CD8-positive, alpha-beta memory T cell (primary cell): ENCODE measurements at regions not wholly inside any gene's neighbourhood (a gene's known extent, or its start where the extent isn't known, plus 50 kb on each side); places are given as distances from the start of the nearest gene placed in this dataset.

Experiments
- CTCF ChIA-PET: fragments of 350-600 bp; sonication (Branson Sonifier 250); formaldehyde crosslinking; loops from one replicate; lab custom pipeline; 2021; ENCODE audit warnings: antibody characterized with exemption; lab: Charles Lee
- POLR2A ChIA-PET: fragments of 350-600 bp; sonication (Branson Sonifier 250); formaldehyde crosslinking; loops from one replicate; lab custom pipeline; 2021; ENCODE audit warnings: antibody characterized with exemption; lab: Charles Lee
- DNase-seq, 5 donors: peaks; one replicate each; pipeline versions ENCODE4 v3.0.0 to v3.0.0-alpha.2; 2020 to 2022; ENCODE audit warnings: mixed read lengths in 1 of 5
- H3K27ac ChIP-seq: one replicate; pipeline ENCODE4 v1.7.0; 2013; ENCODE audit warnings: low read depth, mild to moderate bottlenecking, low read length, moderate library complexity
- H3K27me3 ChIP-seq: 2 replicates; pipeline ENCODE4 v1.7.0; 2013; ENCODE audit warnings: low read length, mild to moderate bottlenecking; ENCODE audit not compliant: insufficient read depth, poor library complexity, severe bottlenecking
- H3K36me3 ChIP-seq: 2 replicates; pipeline ENCODE4 v1.7.0; 2013; ENCODE audit warnings: mild to moderate bottlenecking, low read length, moderate library complexity; ENCODE audit not compliant: insufficient read depth
- H3K4me1 ChIP-seq: 2 replicates; pipeline ENCODE4 v1.7.0; 2013; ENCODE audit warnings: mild to moderate bottlenecking, low read length, moderate library complexity; ENCODE audit not compliant: insufficient read depth
- H3K4me3 ChIP-seq: 2 replicates; pipeline ENCODE4 v1.7.0; 2013; ENCODE audit warnings: mild to moderate bottlenecking, low read length
- H3K9me3 ChIP-seq: 2 replicates; pipeline ENCODE4 v1.7.0; 2013; ENCODE audit warnings: mild to moderate bottlenecking, low read length
- H3K27ac Mint-ChIP-seq, 8 donors: one replicate each; pipeline ENCODE4 v1.8.0; 2020 to 2021; ENCODE audit warnings: mixed read lengths in 8 of 8, mild to moderate bottlenecking in 6 of 8, inconsistent platforms in 3 of 8, moderate library complexity in 3 of 8
- H3K27me3 Mint-ChIP-seq, 2 donors: one replicate each; pipeline ENCODE4 v1.8.0; 2020 to 2021; ENCODE audit warnings: mixed read lengths in 2 of 2, mild to moderate bottlenecking in 1 of 2, moderate library complexity in 1 of 2
- H3K36me3 Mint-ChIP-seq, 3 donors: one replicate each; pipeline ENCODE4 v1.8.0; 2020 to 2021; ENCODE audit warnings: mixed read lengths in 3 of 3, inconsistent platforms in 1 of 3, mild to moderate bottlenecking in 1 of 3
- H3K4me1 Mint-ChIP-seq, 3 donors: one replicate each; pipeline ENCODE4 v1.8.0; 2020 to 2021; ENCODE audit warnings: mixed read lengths in 3 of 3, inconsistent platforms in 1 of 3, mild to moderate bottlenecking in 1 of 3
- H3K4me3 Mint-ChIP-seq, 7 donors: one replicate each; pipeline ENCODE4 v1.8.0; 2020 to 2021; ENCODE audit warnings: mixed read lengths in 7 of 7, mild to moderate bottlenecking in 6 of 7, moderate library complexity in 4 of 7, inconsistent platforms in 2 of 7
- H3K9me3 Mint-ChIP-seq, 5 donors: one replicate each; pipeline ENCODE4 v1.8.0; 2020 to 2022; ENCODE audit warnings: mixed read lengths in 5 of 5, mild to moderate bottlenecking in 3 of 5, moderate library complexity in 2 of 5, inconsistent platforms in 1 of 5

- no peak for DNase-seq
- no peaks in the 10 kb centered on the region for H3K27me3 ChIP-seq
- Mint-ChIP-seq H3K4me3 (no peak overlapping the region), H3K9me3 (peaks cover 0 to 2% (median 0%) of the 10 kb centered on the region in 5 donors), H3K27me3 (peaks cover 4 to 20% of the 10 kb centered on the region in 2 donors), H3K36me3 (no peaks in the 10 kb centered on the region), H3K4me1 (no peaks in the 10 kb centered on the region), H3K27ac (no peak overlapping the region)
- H3K27ac ChIP-seq = no peak overlapping the region
- CTCF ChIA-PET = no interaction called here
- POLR2A ChIA-PET = no interaction called here
- H3K36me3 ChIP-seq = no peaks in the 10 kb centered on the region
- H3K9me3 ChIP-seq = no peaks in the 10 kb centered on the region
- H3K4me3 ChIP-seq = no peak overlapping the region
- H3K4me1 ChIP-seq = no peaks in the 10 kb centered on the region
These were observed 197.9 kb upstream of the TWIST2 start for GRCh38 chr2:238649936-238650518.

- ChIA-PET CTCF (no interaction called here), POLR2A (no interaction called here)
- Mint-ChIP-seq H3K9me3 (peaks cover 0 to 2% (median 0%) of the 10 kb centered on the region in 5 donors), H3K4me3 (no peak overlapping the region), H3K36me3 (no peaks in the 10 kb centered on the region), H3K4me1 (no peaks in the 10 kb centered on the region), H3K27ac (no peak overlapping the region), H3K27me3 (peaks cover 4 to 20% of the 10 kb centered on the region in 2 donors)
- Histone ChIP-seq H3K9me3 (no peaks in the 10 kb centered on the region), H3K36me3 (no peaks in the 10 kb centered on the region), H3K4me3 (no peak overlapping the region), H3K27me3 (no peaks in the 10 kb centered on the region), H3K4me1 (no peaks in the 10 kb centered on the region), H3K27ac (no peak overlapping the region)
- DNase-seq = no peak
These were observed 197.3 kb upstream of the TWIST2 start for GRCh38 chr2:238650536-238650935.

- H3K9me3 Mint-ChIP-seq = peaks cover 0 to 2% (median 0%) of the 10 kb centered on the region in 5 donors
- Histone ChIP-seq H3K36me3 (no peaks in the 10 kb centered on the region), H3K4me1 (no peaks in the 10 kb centered on the region), H3K27ac (no peak overlapping the region), H3K9me3 (no peaks in the 10 kb centered on the region), H3K27me3 (no peaks in the 10 kb centered on the region), H3K4me3 (no peak overlapping the region)
- peaks cover 4 to 20% of the 10 kb centered on the region in 2 donors for H3K27me3 Mint-ChIP-seq
- H3K27ac Mint-ChIP-seq = no peak overlapping the region
- DNase-seq = no peak
- no peaks in the 10 kb centered on the region for H3K36me3 Mint-ChIP-seq
- ChIA-PET CTCF (no interaction called here), POLR2A (no interaction called here)
- H3K4me1 Mint-ChIP-seq = no peaks in the 10 kb centered on the region
- H3K4me3 Mint-ChIP-seq = no peak overlapping the region
These were observed 196.4 kb upstream of the TWIST2 start for GRCh38 chr2:238651306-238652052.

DNA sequence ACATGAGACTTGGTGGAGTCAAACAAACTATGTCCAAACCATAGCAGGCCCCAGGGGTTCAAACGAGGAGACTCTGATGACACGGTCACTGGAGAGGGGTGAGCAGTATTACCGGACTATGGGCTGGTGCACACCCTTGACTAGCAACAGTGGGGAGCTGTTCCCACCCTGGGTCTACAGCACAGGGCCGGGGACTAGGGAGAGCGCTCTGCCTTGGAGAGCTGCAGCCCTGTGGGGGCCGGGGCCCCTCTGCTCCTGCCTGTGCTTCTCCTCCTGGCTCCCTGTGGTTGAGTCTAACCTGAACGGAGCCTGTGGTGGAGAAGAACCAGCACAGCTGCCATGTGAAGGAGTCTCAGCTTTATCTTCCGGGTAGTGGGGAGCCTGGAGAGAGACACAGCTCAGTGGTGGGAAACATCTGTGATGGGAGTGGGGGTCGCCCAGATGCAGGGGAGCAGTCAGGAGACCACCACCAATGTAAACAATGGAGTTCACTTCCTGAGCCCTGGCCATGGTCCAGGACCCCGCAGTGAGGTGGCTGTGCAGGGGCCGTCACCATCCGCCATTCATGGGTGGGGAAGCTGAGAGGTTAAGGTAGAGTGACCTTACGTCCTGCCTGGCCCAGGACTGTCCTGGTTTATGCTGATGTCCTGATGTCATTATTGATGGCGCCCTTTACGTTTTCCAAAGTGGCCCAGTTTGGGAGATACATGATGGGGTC is 195.7 kb upstream of the TWIST2 start:
- H3K36me3 ChIP-seq = no peaks in the 10 kb centered on the region
- Mint-ChIP-seq H3K36me3 (no peaks in the 10 kb centered on the region), H3K27ac (no peak overlapping the region), H3K27me3 (peaks cover 4 to 20% of the 10 kb centered on the region in 2 donors), H3K4me1 (no peaks in the 10 kb centered on the region), H3K9me3 (peaks cover 0 to 2% (median 0%) of the 10 kb centered on the region in 5 donors), H3K4me3 (no peak overlapping the region)
- no peak overlapping the region for H3K4me3 ChIP-seq
- POLR2A ChIA-PET = no interaction called here
- no peak for DNase-seq
- H3K27me3 ChIP-seq = no peaks in the 10 kb centered on the region
- CTCF ChIA-PET = no interaction called here
- no peaks in the 10 kb centered on the region for H3K9me3 ChIP-seq
- H3K4me1 ChIP-seq = no peaks in the 10 kb centered on the region
- no peak overlapping the region for H3K27ac ChIP-seq

DNA sequence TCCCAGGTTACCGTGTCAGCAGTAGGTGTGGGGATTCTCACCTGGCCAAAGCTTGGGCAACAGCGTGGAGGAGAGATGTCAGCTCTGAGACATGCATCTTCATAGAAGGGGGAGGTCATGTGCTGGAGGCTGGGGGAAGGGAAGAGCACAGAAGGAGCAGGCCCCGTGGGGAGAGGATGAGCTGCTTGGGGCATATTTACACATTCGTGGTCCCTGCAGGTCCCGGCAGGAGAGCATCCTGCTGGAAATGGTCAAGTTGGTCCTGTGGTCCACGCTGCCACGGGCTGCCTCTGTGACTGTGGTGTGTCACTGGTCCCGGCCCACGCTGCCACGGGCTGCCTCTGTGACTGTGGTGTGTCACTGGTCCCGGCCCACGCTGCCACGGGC is 195.1 kb upstream of the TWIST2 start:
- no peaks in the 10 kb centered on the region for H3K36me3 Mint-ChIP-seq
- H3K27ac Mint-ChIP-seq = no peak overlapping the region
- Histone ChIP-seq H3K4me1 (no peaks in the 10 kb centered on the region), H3K27me3 (no peaks in the 10 kb centered on the region), H3K4me3 (no peak overlapping the region), H3K9me3 (no peaks in the 10 kb centered on the region), H3K36me3 (no peaks in the 10 kb centered on the region), H3K27ac (no peak overlapping the region)
- H3K4me1 Mint-ChIP-seq = no peaks in the 10 kb centered on the region
- no peak for DNase-seq
- peaks cover 0 to 2% (median 0%) of the 10 kb centered on the region in 5 donors for H3K9me3 Mint-ChIP-seq
- H3K4me3 Mint-ChIP-seq = no peak overlapping the region
- ChIA-PET CTCF (no interaction called here), POLR2A (no interaction called here)
- peaks cover 4 to 20% of the 10 kb centered on the region in 2 donors for H3K27me3 Mint-ChIP-seq

- Histone ChIP-seq H3K27me3 (no peaks in the 10 kb centered on the region), H3K4me3 (no peak overlapping the region), H3K36me3 (no peaks in the 10 kb centered on the region), H3K9me3 (no peaks in the 10 kb centered on the region), H3K27ac (no peak overlapping the region), H3K4me1 (no peaks in the 10 kb centered on the region)
- no peak for DNase-seq
- H3K4me1 Mint-ChIP-seq = no peaks in the 10 kb centered on the region
- no peak overlapping the region for H3K27ac Mint-ChIP-seq
- peaks cover 0 to 2% (median 0%) of the 10 kb centered on the region in 5 donors for H3K9me3 Mint-ChIP-seq
- H3K4me3 Mint-ChIP-seq = no peak overlapping the region
- H3K36me3 Mint-ChIP-seq = no peaks in the 10 kb centered on the region
- ChIA-PET CTCF (no interaction called here), POLR2A (no interaction called here)
- peaks cover 6 to 20% of the 10 kb centered on the region in 2 donors for H3K27me3 Mint-ChIP-seq
These were observed 194.3 kb upstream of the TWIST2 start for GRCh38 chr2:238653431-238654109.

- H3K27ac Mint-ChIP-seq = no peak overlapping the region
- ChIA-PET POLR2A (no interaction called here), CTCF (no interaction called here)
- Histone ChIP-seq H3K27ac (no peak overlapping the region), H3K4me1 (no peaks in the 10 kb centered on the region), H3K9me3 (no peaks in the 10 kb centered on the region), H3K36me3 (no peaks in the 10 kb centered on the region), H3K4me3 (no peak overlapping the region), H3K27me3 (no peaks in the 10 kb centered on the region)
- peaks cover 0 to 2% (median 0%) of the 10 kb centered on the region in 5 donors for H3K9me3 Mint-ChIP-seq
- DNase-seq = no peak
- no peak overlapping the region for H3K4me3 Mint-ChIP-seq
- H3K36me3 Mint-ChIP-seq = no peaks in the 10 kb centered on the region
- no peaks in the 10 kb centered on the region for H3K4me1 Mint-ChIP-seq
- peaks cover 7 to 19% of the 10 kb centered on the region in 2 donors for H3K27me3 Mint-ChIP-seq
These were observed 193.2 kb upstream of the TWIST2 start for GRCh38 chr2:238654479-238655197.
